Lung microvascular endothelial cell (primary cell): ENCODE measurements at regions not wholly inside any gene's neighbourhood (a gene's known extent, or its start where the extent isn't known, plus 50 kb on each side); places are given as distances from the start of the nearest gene placed in this dataset.
A peak's percentile ranks its signal among the peaks of the same experiment; 100 is the strongest.

Experiments used
- DNase-seq, 2 donors: peaks; one replicate each; pipeline versions ENCODE4 v3.0.0 to v3.0.0-alpha.2; 2010; ENCODE audit warnings: low read depth in 2 of 2

DNA sequence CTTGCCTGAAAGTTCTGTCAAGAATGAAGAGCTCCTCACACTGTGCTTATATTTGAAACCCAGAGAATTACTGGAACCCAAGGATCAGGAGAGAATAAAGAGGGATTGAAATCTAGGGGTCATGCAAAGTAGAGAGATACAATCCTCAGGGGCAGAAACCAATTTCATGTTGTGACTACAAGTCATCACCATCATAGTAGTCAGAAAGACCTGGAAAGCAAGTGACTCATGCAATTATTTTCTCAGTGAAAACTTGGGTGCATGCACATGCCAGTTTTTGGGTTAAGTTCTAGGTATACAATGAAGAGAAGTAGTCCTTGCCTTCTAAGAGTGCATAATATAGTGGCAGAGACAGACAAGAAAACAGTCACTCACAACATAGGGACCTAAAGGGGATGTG lies 210.0 kb downstream of the ZC3H11B start:
- DNase-seq, result no peak

DNA sequence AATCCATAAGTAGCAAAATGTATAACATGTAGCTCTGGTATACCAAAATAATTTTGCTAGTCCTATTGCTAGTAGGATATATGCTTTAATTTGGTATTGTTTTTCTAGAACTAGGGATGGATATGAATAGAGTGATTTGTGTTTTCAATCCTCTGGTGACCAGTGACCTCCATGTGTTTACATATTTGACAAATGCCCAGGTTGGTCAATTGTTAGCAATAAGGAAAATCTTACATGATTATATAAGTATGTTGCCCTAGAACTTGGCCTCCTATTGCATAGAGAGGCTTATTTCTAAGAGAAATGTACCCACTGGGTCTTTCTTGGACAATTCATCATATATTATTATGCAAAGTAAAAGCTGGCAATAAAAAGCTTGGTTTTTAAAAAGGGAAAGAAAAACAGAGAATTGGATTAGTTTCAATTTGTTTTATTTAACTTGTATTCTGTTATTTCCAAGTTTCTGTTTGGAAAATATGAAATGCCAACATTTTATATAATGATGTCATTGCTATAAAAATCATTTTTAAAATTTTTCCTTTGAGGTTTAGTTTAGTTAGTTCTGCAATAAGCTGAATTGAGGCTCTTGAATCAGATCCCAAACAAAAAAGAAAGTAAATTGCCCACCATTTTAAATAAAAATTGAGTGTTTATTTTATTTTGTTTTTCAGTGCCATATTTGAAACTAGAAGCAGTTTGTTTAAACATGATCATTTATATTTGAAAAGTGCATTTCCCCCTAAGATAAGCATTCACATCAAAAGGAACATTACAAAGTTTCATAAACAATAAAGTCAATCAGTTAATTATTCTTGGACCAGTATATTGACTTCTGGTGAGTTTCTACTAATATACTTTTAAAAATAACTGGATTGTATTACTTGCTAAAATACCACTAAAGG lies 210.9 kb downstream of the ZC3H11B start:
- no peak for DNase-seq

DNA sequence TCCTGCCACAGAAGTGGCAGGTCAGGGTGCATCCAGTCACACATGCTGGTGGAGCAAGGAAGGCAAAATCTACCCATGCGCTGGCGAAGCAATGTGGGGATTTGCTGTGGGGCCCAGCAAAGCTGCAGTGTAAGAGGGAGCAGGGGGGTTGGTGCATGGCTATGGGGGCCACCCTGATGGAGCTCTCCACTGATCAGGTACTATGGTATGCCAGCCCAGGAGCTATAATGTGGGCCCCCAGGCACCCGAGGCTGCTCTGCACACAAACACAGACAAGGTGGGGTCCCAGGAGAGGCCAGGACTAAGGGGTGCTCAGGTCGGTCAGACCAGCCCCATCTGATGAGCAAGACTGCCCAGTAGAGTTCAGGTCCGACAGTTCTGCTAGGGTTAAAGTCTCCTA lies 213.5 kb downstream of the ZC3H11B start:
- DNase-seq, result no peak

DNA sequence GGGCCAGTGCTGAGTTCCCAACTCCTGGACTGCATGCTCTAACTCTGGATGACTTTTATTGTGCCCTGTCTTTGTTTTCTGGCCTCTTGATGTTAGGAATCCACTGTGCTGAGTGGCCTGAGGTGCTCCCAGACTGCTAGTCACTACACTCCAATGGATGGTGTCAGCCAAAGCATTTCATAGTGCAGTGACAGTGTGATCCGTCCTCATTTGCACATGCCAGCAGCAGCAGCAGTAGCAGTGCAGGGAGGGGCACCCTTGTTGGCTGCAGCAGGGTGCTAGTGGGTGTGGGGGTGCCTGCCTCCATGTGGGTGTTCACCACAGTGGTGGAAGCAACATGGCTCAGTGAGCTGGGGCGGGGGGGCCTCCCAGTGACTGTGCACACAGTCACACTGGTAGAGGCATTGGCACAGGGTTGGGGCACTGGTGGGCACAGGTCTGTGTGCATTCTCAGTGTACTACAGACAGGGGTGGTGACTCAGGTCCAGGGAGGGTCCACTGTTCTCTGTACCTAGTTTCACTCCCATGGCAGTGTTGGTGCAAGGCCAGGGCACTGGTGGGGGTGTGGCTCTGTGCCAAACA lies 214.0 kb downstream of the ZC3H11B start:
- DNase-seq, result no peak

DNA sequence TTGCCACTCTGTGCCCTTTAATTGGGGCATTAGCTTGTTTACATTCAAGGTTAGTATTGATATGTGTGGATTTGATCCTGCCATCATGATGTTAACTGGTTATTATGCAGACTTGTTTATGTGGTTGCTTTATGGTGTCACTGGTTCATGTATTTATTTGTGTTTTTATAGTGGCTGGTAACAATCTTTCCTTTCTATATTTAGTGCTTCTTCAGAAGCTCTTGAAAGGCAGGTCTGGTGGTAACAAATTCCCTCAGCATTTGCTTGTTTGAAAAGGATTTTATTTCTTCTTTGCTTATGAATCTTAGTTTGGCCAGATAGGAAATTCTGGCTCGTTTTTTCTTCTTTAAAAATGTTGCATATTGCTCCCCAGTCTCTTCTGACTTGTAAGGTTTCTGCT lies 215.4 kb downstream of the ZC3H11B start:
- DNase-seq, result no peak

DNA sequence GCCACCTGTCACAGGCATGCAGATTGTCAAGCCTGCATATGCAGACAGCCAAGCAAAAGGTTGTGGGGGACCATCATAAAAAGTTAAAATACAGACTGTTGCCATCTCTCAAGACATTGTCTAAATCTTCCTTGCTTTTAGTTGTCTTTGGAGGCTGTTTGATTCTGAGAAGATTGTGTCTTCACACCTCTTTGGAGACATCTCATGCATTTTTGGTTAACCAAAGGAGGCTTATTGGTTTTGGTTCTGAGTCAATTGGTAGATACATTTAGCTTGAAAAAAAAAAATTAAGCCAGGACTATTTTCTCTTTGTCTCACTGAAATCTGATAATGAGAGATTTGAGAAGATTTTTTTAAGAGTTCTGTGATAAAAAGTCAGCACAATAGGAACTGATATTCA lies 217.6 kb downstream of the LYPLAL1 start:
- DNase-seq, result no peak

DNA sequence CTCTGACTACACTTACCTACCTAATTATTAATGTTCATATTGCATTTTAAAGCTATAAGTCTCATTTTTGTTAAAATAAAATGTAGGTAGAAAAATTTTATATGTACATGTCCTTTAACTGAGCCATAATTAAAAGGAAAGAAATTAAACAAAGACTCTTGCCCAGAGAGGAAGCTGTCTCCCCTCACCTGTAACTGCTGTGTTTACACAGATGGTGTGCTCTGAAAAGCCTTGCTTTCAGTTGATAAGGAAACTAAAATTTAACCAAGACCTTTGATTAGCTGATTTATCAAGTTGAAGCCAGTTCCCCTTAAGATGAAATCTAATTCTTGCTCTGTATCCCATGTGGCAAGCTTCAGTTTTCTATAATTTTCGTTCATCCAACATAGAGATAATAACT lies 213.5 kb downstream of the LYPLAL1 start:
- DNase-seq, result no peak

DNA sequence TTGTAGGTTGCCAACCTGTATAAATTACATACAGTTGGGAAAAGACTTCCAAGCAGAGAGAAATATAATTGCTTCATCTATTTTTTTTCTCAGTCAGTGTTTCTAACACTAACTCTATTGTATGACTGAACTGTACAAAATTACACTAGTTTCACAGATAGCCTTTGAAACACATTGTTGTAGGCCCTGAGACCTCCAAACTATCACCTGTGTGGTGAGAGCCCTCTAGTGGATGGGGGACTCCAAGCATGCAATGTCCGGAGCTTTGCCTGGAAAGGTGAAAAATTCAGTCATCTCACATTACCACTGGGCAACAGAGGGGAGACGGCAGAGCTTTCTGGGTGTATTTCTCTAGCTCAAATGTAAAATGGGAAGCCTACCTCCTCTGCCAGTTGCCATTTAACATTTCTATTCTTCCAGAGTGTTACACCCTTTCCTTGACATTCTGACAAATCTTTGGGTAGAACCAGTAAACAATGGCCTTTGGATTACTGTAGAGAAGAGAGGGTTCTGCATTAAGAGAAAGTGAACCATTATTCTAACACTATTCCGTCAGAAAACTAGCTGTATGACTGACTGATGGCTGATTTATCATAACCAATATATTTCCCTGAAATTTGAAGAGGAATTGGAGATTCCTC lies 212.2 kb downstream of the LYPLAL1 start:
- peak; percentile 74 to 77 for DNase-seq

DNA sequence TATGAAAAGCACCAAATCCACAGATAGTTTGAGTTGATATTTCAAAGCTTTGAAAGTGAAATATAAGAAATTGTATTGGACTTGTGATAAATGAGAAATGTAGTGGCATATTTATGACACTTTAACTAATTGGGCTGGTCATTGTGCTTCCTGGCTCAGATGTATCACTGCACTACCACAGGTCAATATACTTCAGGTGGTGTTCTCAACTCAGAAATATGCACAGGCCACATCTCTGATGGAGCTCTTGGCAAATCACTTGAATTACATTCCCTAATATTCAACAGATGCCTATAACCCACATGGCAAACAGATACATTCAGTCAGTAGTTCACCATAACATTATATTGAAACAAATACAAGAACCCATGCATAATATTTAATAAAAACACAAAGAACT lies 209.6 kb downstream of the LYPLAL1 start:
- DNase-seq, result no peak

DNA sequence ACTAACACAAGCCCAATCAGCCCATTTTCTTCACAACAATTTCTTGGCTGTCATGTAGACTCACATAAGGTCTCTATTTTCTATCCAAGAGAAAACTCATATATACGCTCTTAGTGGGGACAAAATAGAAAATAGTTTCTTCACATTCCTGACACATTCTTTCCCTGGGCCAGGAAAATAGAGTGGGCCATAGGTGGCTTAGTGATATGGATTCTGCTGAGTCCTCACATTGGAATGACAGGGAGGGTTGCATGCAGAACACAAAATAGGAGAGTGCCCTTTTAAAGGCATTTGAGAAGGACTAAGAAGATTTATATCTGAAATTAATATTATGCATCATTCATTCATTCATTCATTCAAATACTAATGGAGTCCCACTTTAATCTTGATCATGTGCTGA lies 207.7 kb downstream of the LYPLAL1 start:
- no peak for DNase-seq

DNA sequence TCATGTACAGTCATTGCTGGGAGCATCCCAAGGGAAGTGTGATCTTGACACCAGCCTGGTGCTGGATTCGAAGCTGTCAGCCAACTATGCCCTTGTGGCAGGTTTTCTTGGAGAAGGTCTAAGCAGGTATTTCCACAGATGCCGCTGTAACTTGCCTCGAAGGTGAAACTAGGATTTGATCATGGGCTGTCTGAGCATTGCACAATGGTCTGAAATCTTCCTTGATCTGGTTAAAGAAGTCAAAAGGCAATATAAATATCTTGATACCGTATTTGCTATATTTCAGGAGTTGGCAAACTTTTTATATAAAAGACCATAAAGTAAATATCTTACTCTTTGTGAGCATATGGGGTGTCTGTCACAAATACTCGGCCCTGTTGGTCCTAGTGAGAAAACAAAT lies 206.8 kb downstream of the LYPLAL1 start:
- no peak for DNase-seq

DNA sequence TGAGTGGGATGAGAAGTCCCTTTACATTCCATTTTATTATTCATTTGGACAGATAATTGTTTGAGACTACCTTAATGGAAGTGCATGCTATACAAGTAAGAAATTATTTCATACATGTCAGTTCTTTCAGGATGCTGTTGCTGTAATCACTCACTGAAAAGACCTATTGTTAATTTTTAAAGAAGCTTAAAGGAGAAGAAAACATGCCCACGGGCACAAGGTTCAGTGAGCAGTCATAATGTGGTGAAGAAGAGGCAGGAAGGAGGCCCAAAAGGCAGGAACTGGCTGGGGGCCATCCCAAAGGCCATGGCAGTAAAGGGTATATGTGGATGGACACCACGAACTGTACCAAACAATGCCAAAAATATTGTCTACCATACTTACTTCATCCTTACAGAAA lies 206.0 kb downstream of the LYPLAL1 start:
- no peak for DNase-seq

DNA sequence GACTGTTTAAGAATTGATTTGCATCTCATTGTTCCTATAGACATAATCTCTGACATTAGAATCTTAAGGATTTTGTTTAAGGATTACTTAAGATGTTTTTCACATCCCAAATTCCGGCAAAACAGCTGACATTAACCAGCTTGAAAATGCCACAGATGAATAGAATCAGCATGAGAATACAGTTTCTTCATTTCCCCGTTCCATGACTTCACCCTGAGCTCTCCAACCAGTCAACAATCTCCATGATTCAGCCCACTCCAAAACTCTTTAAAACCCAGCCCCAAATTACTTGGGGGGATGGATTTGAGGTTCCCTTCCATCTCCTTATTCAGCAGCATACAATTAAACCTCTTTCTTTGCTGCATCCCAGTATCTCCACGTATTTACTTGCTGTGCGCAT lies 201.0 kb downstream of the LYPLAL1 start:
- no peak for DNase-seq

DNA sequence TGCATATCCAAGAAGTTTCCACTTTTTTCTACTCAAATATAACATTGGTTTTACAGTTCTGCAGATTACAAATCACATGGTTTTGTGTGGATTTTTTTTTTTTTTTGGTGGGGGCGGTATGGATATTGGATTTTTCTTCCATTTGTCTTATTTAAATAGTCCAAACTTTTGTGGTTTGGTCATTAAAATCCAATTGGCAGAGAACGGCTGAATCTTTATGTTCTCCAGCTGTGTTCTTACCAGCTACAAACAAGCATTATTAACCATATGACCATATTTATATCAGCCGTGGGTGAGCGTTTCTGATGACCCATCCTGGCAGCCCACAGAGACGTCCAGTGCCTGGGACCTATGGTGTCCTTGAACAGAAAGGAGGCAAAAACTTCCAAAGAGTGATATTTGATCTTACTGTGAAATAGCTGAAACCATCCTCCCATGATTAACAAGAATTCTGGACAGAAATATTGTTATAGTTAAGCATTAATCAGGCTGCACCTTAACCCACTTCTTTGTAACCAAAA lies 200.4 kb downstream of the LYPLAL1 start:
- DNase-seq, result no peak

DNA sequence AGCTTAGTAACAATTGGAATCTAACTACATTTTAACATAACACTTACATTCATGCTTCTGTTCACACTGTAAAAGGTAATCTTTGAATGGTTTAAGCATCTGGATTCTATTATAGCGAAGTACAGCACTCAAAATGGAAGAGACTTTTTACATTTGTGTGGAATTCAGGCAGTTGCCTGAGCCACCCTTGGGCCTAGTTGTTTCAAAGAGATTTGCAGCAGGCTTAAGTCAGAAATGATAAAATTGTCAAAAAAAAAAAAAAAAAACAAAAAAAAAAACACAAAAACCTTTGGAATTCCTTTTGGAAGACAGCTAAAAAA lies 199.9 kb downstream of the LYPLAL1 start:
- no peak for DNase-seq

DNA sequence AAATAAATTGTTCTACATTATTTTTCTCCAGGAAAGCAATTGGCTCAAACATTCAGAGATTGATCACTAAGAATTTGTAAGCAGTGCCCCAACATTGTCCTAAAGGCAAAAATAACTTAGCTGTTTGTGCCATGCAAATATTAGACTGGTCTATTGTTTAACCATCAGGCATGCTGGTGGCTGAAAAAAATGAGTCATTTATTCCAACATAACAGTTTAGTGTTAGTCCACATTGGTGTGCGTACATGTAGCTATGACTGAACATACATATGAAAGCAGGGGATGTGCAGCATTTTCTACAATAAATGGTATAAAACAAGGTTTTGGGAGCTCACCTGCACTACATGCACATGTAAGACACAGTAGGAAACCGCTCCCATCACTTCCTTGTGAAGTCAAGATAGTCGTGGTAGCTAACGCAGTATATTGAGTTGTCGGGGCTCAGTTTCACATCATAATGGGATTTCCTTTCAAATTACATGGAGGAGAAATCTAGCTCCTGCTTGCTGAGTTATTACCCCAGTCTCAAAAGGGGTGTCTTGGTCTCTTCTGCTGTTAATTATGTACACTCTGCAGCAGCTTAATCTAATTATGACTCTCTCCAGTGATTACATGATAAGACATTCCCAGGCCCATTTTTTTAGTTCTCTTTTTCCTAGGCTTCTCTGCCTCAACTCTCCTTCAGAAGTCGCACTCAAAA lies 199.4 kb downstream of the LYPLAL1 start:
- no peak for DNase-seq

DNA sequence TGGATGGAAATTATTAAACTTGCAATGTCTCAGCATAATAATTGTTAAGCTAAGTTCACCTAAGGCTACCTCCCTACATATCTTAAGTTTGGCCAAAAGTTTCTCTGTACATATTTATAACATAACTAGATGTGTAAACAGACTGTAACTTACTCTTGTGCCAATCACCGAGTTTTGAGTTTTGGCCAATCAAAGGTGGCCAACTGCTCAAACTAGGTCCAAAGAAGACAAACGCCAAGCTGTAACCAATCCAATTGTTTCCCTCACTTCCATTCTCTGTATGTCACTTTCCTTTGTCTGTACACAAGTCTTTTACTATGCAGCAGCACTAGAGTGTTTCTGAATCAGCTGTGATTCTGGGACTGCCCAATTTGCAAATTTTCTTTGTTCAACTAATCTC lies 197.8 kb downstream of the LYPLAL1 start:
- no peak for DNase-seq

DNA sequence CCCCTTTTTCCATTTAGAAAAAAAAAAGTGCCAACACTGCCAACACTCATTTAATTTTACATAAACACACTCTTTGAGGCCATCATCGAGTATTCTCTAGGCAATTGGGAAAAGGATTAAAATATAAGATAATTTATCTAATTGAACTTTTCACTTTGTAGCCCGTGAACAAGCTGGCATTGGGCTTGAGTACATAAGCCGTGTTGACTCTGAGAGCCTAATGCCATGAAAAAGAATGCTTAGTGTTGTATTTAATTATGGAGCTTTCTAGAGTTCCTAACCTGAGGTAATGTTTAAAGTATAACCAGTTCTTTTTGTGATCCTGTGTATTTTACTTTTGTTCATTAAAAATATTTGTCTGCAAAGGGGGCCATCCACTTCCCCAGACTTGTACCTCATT lies 193.8 kb downstream of the LYPLAL1 start:
- DNase-seq, result no peak

DNA sequence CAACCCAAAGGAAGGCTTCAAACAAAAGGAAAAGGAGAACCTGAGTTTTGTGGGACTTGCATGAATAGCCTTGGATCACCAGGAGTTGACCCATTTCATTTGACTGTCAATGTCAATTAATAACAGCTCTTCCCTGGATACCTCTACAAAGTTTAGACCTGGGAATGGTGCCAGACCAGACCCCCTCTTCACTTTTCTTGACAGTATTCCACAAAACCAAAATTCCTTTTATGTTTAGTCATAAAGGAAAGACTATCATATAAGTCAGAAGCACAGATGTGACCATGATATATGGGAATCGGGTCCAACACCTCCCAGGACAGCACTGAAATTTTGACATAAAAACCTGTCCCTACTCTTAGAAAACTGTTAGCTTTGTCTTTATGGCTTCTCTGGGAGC lies 191.8 kb downstream of the LYPLAL1 start:
- DNase-seq, result no peak

DNA sequence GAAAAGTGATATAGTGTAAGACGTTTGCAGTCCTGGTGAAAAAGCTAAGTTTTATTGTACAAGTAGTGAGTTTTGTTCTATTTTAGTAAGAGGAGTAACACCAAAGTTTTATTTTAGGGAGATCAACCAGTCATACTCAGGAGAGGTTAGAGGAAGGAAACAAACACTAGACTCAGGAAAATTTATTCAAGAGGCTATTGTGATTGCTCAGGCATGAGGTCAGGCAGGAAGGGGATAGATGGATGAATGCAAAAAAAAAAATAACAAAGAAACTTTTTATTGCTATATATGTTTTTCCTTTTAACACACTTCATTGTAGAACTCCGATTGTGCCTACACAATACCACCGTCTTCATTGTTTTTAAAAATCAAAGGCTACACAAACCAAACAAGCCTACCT lies 189.0 kb downstream of the LYPLAL1 start:
- DNase-seq, result peak; percentile 20 to 44

DNA sequence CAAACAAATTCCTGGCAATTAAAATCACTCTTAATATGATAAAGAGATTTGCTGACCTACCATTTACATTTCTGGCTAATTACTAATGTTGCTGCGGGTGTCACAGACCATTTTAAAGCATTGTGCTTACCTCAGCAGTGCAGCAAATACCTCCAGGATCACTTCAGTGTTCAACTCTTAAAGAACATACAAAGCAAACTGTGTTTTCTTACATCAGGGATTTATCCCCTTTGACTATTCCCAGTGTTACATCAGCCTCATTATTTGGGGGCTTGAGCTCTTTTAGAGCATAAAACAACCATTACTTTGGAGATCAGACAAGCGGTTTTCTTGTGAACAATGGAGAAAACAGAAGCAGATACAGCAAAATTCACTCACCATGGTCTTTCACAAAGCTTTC lies 185.4 kb downstream of the LYPLAL1 start:
- DNase-seq, result no peak

DNA sequence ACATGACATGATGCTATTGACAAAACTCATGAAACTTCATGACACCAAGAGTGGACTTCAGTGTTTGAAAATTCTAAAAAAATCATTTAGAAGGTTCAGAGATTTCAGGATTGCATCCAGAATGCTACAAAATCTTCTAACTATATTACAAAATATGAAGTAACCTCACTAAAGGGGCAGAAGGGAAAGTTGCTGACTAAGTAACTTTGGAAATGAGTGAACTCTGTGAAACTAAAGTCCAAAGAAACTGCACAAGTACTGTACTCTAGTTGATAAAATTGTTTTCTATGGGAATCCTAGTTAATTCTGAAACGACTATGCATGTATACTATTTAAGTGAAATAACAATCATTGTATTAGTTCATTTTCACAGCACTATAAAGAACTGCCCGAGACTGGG lies 184.4 kb downstream of the LYPLAL1 start:
- no peak for DNase-seq
